HG03175 (cell line): ENCODE measurements at regions not wholly inside any gene's neighbourhood (a gene's known extent, or its start where the extent isn't known, plus 50 kb on each side); places are given as distances from the start of the nearest gene placed in this dataset.
A peak's percentile ranks its signal among the peaks of the same experiment; 100 is the strongest.
"Not testable (repeated sequence)": the region's sequence is repeated elsewhere in the genome, so short reads cannot be mapped to it uniquely, and the experiment has no call there.

Experiments
- ATAC-seq: cut with Tn5 transposase; IDR thresholded peaks from one replicate; pipeline ENCODE4 v1.9.1; 2021; ENCODE audit warnings: mild to moderate bottlenecking, moderate library complexity; ENCODE audit not compliant: unreplicated experiment

DNA sequence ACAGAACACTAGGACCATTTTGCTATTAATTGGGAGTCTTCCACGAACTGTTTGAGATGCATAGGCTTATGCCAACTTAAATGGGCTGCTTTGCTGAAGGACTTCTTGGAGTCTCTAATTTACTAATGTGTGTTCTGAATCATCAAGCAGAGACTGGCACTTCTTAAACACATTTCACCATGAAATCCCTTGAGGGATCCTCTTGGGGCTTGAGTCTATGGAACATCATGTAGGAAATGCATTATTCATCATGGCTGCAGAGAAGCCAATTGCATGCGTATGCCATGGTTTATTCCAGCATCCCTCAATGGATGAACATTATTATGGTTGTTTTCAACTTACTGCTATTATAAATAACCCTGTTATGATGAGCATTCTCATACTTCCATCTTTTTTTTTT lies 73.4 kb downstream of the FGD2 start:
- ATAC-seq: no peak

DNA sequence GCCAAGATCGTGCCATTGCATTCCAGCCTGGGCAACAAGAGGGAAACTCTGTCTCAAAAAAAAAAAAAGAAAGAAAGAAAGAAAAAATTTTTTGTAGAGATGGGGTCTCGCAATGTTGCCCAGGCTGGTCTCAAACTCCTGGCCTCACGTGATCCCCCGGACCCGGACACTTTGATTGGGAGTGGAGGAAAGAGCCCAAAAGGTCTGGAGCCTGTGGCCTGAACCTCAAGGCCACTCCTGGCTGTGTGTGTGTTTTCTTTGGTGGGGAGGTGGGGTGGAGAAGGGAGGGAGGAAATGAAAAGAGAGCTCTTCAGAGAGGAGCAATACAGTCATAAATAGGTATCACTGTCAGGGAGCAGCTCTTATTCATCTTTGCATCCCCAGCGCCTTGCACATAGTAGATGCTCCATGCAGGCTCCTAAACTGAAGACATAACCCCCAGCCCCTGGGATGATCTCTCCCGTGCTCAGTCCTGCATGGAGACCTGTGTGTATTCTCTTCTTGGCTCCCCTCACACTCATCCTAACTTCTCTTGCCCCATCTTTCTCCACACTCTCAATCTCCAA lies 75.7 kb downstream of the FGD2 start:
- ATAC-seq: no peak

DNA sequence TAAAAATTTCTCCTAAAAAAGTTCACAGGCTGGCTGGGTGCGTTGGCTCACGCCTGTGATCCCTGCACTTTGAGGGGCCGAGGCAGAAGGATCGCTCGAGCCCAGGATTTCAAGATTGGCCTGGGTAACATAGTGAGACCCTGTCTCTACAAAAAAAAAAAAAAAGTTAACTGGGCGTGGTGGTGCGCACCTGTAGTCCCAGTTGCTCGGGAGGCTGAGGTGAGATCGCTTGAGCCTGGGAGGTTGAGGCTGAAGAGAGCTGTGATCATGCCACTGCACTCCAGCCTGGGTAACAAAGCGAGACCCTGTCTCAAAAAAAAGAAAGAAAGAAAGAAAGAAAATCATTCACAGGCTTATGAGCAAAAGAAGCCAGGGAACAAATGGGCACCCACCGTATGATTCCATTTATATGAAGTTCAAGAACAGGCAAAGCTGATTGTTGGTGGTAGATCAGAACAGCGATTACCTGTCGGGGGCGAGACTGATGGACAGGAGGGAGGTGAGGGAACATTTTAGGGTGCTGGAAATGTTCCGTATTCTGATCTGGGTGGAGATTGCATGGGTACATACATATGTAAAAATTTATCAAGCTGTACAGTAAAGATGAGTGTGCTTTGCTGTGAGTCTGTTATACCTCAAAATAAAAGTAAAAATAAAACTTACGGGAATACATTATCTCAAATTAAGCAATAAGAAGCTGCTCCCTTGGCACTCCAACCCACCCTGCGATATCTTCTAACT lies 77.1 kb downstream of the FGD2 start:
- ATAC-seq: no peak

DNA sequence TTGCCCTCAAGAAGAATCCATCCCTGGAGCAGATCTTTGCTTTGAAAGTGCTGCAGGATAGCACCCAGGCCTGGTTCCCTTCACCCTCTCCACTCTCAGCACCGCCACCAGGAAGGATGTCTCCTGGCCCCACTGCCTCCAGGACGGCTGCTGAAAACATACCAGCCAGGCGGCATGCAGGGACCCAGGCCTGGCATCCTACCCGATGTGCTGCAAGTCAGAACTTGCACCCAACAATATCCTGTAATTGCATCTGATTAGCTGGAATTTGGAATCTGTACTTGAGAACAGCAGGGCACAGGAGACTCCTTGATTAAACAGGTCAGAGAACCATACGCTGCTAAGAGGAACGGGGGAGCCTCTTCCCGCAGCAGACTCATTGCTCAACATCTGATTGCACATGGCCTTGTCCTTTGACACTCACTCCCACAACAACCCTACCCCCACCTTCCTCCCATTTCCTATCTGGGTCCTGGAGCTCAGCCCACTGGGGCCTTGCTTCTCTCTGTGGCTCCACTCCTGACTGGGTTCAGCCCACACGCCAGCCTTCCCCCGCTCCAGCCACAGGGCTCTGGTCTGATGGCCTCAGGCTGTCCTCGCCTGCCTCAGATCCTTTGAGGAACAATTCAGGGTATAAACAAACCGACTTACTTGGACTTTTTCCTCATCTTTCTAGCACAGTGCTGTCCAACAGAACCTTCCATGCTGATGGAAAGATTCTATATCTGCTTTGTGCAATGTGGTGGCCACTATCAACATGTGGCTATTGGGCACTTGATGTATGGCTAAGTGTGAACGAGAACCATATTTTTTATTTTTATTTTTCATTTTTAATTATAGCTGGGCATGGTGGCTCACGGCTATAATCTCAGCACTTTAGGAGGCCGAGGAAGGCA lies 78.0 kb downstream of the FGD2 start:
- ATAC-seq: no peak

DNA sequence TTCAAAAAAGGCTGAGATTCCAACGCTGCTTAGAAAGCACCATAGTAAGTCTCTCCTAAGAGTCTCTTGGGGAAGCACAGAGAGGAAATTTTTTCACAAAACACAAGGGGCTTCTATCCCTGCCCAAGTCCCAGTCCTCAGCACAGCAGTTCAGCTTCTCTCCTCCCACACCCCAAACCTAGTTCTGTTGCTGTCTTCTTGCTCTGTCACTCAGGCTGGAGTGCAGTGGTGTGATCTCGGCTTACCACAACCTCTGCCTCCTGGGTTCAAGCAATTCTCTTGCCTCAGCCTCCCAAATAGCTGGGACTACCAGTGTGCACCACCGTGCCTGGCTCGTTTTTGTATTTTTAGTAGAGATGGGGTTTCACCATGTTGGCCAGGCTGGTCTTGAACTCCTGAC lies 79.2 kb downstream of the FGD2 start:
- not testable (repeated sequence) for ATAC-seq

DNA sequence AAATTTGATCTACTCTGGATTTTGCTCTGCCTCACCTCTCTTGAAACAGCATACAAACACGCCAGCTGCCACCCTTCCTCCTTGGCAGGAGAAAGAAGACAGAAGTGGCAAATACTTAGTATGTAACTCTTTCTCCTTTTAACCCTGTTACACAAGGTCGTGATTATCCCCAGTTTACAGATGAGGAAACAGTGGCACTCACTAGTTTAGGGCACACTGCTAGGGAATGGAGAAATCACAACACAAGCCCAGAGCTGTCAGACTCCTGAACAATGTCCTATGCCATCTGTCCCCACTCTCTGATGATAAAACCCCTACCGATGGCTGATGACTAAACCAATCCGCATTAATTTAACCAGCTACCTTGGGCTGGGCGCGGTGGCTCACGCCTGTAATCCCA lies 79.7 kb downstream of the FGD2 start:
- ATAC-seq: no peak

DNA sequence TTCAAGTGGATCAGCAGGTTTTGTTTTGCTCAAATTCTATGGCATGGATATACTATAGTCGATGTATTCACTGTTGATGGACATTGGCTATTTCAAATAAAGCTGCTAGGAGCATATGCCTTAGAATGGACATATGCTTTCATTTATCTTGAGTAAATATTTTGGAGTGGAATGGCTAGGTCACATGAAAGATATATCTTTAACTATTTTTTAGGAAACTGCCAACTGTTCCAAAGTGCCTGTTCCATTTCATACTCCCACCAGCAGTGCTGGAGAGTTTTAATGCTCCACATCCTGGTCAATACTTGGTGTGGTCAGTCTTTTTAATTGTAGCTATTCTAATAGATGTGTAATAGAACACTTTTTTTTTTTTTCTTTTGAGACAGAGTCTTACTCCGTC lies 81.1 kb upstream of the PIM1 start:
- ATAC-seq: no peak

DNA sequence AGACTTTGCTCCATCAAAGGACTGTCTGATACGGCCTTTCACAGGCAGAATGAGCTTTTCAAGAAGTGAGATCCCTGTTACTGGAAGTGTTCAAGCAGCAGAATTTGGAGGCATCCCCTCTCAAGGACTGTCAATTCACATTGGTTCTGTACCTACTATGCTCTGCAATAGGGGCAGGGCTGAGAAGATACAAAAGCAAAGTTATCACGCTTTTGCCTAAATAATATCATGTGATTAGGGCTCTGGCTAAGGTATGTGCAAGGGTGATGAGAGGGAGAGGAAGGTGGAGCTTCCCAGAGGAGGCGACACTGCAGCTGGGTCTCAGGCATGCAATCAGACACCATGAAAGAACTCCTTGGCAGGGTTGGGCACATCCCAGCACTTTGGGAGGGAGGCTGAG lies 80.2 kb upstream of the PIM1 start:
- no peak for ATAC-seq

DNA sequence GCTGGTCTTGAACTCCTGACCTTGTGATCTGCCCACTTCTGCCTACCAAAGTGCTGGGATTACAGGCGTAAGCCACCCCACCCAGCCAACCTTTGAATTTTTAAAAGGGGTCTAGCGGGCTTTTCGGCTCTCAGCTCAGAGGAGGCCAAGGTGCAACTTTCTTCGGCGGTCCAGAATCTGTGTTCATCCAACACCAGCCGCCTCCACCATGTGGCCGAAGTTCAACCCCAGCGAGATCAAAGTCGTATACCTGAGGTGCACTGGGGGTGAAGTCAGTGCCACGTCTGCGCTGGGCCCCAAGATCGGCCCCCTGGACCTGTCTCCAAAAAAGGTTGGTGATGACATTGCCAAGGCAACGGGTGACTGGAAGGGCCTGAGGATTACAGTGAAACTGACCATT lies 78.8 kb upstream of the PIM1 start:
- not testable (repeated sequence) for ATAC-seq

DNA sequence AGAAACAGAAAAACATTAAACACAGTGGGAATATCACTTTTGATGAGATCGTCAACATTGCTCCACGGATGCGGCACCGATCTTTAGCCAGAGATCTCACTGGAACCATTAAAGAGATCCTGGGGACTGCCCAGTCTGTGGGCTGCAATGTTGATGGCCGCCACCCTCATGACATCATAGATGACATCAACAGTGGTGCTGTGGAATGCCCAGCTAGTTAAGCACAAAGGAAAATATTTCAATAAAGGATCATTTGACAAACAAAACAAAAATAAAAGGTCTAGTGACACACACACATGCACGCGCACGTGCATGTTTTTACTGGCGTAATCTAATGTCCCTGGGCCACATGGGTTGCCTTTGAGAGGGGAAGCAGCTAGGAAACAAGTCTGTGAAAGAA lies 78.4 kb upstream of the PIM1 start:
- not testable (repeated sequence) for ATAC-seq

DNA sequence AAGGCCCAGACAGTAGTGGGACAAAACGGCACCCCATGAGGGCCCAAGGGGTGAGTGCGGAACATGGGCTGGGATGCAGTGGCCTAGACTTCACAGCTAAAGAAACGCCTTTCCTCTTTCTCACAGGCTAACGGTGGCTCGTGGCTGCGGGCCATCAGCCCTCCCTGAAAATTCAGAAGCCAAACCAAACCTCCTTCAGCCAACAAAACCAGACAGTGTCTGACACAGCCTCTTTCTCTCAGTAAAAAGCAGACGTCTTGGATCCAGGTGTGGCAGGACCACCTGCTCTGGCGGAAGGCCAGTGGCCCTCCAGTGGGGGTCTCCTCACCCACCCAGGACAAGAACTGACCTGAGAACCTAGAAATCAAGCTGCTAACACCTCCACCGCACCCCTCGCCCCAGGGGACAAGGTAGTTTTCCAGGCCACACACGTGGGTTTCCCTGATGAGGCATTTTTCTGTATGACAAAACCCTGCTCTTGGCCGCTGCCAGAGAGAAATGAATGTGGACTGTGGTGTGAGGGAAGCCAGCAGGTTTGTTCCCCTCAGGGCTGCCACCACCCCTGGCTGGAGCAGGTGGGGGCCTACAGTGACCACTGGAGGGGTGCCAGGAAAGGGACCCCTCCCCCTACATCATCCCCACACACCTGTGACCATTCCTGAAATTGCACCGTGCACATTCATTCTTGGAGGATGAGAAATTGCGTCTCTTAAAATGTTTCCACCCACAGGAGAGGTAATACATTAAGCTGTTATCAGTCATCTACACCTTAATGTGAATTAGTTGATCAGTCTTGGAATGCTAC lies 76.8 kb upstream of the PIM1 start:
- ATAC-seq: no peak

DNA sequence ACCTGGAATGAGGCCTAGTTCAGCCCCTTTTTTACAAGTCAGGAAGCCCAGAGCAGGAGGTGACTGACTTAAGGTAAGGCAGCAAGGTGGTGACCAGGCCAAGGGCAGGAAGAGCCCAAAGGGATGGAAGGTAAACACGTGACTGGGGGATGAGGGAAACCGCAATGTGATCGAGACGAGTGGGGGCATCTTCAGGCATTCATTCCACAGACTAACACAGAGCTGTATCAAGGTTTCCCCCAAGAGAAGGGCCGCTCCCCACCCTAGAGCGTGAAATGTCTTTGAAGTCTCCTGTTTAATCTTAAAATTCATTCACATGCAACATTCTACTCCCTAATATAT lies 76.3 kb upstream of the PIM1 start:
- no peak for ATAC-seq

DNA sequence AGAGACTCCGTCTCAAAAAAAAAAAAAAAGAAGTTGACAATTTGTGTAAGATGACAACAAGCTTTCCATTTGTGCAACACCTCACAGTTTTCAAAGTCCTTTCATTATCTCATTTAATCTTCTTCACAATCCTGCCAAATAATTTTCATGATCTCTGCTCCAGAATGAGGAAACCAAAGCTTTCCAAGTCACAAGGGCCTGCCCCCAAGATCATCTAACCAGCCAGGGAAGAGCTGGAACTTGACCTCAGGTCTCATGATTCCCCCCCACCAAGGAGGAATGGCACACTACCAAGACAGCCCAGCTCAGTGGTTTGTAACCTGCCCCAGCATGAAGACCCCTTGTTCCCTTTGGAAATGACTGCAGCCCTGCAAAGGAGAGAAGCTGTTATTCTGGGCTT lies 74.0 kb upstream of the PIM1 start:
- ATAC-seq: no peak

DNA sequence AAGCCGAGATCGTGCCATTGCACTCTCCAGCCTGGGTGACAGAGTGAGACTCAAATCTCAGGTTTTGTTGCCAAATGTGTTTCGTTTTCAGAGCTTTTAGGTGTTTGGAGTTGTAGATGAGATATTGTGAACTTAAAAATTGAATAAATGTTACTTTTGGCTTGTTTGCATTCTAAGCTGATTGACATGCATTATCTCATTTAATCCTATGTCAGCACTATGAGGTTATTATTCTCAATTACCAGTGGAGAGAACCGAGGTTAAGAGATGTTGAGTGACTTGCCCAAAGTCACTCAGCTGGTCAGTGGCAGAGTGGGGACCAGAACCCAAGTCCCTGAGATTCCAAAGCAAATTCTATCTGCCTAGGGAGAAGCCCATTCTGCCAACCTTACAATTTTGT lies 72.6 kb upstream of the PIM1 start:
- no peak for ATAC-seq

DNA sequence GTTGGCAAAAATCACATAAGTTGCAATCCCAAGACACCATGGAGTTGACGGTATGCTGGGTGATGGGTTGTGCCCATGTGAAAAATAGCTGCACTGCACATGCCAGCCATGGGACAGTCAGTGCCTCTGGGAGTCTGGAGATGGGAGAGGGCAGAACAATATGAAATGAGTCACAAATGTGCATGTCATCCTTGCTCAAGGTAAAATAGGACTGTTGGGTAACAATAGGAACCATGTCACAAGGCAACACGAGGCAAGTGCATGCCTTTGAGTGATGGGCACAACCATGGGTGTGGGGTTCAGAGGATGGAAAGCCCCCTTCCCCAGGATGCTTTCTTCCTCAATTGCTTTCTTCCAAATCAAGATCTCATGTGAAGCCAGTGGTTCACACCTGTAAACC lies 70.5 kb upstream of the PIM1 start:
- no peak for ATAC-seq

DNA sequence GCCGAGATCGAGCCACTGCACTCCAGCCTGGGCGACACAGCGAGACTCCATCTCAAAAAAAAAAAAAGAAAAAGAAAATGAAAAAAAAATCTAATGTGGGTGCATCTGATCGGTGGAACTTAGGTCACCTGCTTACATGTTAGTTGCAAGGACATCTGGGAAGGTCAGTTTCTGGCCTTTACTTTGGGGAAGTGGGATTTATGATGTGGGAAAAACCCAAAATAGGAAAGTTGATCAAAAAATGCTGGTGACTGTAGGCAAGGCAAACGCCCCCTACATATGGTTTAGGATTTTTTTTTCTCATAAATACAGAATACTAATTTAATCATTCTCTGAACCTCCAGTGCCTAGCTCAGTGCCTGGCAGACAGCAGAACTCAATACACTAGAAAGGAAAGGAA lies 69.2 kb upstream of the PIM1 start:
- ATAC-seq: no peak

DNA sequence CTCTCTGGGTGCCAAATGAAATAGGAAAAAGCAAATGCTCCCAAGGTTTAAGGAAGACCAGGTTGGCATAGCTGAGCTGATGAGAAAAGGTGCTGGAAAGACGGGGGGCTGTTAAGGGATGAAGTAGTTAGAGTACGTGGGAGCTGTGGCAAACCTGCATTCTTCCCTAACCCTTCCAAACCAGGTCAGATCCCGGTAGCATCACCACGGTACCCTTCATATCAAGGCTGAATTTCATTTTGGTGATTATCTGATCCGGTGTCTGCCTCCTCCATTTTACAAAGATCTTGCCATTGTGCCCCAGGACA lies 68.0 kb upstream of the PIM1 start:
- ATAC-seq: no peak

DNA sequence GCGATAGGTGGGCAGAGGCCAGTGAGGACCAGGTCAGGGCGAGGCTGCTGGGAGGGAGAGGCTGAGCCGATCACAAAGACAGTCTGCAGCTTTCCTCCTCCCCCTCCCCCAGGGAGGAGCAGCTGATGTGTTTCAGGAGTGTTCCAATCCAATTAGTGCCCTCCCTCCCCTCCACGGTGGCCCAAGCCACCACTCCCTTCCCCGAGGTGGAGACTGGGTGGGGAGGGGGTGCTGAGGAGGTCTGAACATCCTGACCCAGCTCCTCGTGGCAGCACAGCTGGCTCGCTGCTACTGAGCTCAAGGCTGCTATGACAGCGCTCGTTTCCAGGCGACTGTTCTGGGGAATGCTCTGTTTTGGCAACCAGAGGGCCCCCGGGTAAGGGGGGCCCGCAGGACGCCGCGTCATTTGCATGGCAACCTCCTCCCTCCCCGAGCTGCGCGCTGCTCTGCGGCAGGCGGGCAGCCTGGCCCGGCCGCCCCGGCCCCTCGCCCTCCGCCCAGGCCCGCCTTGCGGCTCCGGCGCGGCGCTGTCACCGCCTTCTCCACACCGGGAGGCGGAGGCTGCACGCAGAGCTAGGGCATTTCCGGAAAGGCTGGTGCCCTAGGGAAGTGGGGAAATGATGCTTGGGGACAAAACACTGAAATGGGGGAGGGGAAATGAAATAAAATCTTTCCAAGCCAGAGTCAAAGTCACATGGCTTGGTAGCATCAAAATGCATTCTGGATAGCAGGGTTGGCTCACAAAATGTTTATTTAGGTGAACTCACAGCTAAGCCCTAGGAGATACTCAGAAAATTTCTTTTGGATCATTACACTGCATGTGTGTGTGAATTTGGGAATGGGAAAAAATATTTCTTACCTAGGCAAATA lies 67.4 kb upstream of the PIM1 start:
- ATAC-seq: peak; percentile 85

DNA sequence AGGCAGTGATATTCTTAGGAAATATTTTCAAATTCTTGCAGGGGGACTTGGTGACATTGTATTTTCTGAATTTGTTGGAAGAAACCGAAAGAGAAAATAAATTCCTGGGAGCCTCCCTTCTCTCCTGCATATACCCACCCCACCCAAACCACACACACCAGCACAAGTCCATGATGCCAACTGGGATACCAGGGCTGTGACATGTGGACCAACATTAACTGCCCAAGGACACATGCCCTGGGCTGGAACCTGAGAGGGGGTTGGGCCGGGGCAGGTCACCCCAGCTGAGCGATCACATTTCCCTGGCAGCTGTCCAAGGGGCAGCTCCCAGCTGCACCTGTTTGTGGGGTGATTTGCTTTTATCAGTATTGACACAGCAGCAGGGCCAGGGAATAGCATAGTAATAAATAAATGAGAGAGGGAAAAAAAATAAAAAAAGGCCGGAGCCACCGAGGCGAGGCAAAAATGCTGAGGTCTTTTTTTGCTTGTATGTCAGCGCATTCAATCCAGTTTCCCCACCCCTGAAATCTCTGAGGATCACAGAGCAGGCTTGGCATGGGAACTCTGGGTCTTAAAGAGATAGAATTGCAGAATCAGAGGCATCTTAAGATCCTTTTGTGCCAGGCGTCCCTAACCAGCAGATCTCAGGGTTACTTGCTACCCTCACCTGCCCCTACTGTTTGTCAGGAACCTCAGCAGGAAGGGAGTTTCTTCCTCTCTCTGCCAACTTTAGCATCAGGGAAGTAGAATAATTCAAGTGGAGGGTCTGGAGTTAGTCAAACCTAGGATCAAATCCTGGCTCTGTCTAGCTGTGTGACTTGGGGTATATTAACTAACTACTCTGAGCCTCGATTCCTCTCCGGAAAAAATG lies 66.5 kb upstream of the PIM1 start:
- ATAC-seq: no peak

DNA sequence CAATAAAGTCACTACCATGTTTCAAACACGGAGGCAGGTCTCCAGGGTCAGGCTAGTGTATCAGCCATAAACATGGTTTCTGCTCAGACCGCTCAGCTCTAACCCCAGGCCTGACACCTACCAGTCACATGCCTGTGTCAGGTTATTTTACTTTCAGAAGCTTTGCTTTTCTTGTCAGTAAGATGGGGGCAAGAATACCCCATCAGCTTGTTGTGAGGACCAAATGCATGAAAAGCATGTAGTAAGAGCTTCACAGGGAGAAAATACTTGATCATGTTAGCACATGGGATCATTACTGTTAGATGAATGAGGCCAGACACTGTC lies 65.2 kb upstream of the PIM1 start:
- no peak for ATAC-seq
